ENCODE measurements at regions not wholly inside any gene's neighbourhood (a gene's known extent, or its start where the extent isn't known, plus 50 kb on each side); places are given as distances from the start of the nearest gene placed in this dataset.

DNA sequence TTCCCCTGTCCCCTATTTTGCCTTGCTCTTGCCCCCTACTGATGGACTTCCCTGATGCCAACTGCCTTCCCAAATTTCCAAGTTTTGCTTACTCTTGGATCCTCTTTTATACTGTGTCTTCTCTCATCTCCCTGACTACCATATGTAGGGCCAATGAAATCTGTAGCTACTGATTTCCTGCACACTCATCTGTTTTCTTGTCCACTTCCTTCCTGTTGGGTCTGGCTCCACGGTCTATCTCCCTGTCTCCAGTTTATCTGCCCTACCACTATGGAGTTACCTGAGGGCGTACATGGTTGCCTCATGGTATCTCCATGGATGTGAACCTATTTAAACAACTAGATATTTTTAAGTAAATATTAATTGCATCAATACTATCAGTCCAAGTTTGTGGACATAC lies 140.3 kb upstream of the MCHR2 start:
- no peak for FAIRE-seq

GRCh38 chr6:100132005-100132404 lies 138.0 kb upstream of the MCHR2 start:
- FAIRE-seq = no peak

- no peak for FAIRE-seq
Observed at GRCh38 chr6:100130630-100131029, 136.6 kb upstream of the MCHR2 start.

DNA sequence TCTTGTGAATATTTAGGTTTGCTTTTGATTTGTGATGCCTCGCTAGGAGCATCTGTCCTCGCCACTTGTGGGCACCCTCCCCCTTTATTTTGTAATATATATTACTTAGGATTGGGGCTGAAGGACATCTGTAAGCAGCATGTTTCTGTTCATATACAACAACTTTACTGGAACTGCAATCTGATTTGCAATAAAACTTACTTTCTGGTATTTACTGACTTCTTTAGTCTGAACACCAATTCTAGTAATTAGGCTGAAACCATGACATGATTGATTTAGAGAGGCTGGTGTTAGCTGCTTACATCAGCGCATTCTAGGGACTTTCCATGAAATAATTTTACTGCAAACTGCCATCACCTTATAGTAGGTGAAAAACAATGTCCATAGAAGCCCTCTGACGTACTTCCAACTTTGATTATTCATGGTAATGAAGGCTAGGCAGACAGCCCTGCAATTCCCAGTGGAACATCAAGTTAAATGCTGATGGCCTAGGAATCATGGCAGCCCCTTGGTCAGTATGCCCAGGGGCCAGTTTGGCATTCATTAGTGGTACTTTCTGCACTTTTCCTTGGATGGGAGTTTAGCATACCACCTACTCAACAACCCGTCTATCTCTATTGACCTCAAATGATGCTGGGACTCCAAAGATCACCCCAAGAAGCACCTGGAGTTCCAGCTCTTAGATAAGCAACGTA lies 132.9 kb upstream of the MCHR2 start:
- FAIRE-seq = no peak

DNA sequence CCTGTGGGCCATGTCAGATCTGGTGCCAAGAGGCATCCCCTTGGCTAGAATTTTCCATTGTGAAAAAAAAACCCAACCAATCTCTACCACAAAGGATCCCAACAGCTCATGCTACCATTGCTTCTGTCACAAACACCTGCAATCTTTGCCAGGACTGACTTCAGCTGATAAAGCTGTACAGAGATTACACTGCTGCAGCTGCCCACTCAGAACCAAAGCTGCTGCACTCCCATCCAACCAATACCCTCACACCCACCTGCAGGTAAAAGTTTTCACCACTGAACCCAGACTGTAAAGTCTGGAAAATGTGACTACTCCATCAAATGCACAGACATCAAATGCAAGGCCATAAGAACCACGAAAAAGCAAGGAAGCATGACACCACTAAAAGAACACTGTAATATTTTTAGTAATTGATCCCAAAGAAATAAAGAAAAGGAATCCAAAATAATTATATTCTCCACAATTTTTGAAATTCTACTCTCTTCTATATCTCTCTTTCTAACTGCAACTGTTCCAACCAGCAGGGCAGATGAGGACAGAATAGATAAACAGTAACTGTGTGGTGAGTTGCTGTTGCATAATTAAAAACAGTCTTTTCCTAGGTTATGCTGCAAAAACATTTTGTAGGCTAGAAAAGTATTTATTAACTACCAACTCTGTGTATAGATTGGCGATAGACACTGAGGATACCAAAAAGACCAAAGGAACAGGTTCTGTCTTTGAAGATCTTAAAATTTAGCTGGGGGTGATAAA lies 128.0 kb upstream of the MCHR2 start:
- no peak for FAIRE-seq

DNA sequence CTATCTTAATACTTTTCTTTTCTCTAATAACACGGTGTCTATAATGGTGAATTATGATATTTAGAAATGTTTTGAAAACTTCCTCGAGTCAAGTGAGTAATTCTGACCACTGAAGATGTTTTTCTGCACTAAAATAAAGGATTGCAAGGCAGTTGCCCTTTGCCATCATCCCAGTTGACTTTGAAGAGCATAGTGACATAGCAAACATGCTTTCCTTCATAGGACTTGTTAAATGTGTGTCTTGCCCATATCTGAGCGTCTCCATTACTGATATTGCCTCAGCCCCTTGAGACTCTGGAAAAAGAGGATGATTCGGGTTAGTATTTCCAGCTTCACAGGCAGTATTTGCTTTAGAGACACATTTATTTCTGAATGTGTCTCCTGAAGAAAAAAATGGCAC lies 125.2 kb upstream of the MCHR2 start:
- no peak for FAIRE-seq

- FAIRE-seq = no peak
Observed at GRCh38 chr6:100118301-100118700, 124.3 kb upstream of the MCHR2 start.

DNA sequence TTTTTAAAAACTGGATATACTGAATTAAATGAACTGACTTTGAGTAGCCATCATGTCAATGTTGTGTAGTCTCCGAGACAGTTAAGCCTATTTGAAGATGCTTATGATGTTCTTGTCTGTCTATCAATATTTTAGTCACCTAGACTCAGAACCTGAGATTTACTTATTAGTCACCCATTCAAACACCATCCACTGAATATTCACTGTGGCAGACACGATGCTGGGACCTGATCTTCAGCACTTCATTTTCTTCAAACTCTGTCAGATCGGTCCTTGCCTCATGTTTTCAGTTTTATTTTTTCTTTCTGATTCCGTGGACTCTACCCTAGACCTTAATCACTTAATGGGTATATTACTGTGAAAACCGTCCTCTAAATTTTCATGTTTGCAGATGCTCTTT lies 123.7 kb upstream of the MCHR2 start:
- no peak for FAIRE-seq

GRCh38 chr6:100116411-100117194 lies 122.6 kb upstream of the MCHR2 start:
- no peak for FAIRE-seq

DNA sequence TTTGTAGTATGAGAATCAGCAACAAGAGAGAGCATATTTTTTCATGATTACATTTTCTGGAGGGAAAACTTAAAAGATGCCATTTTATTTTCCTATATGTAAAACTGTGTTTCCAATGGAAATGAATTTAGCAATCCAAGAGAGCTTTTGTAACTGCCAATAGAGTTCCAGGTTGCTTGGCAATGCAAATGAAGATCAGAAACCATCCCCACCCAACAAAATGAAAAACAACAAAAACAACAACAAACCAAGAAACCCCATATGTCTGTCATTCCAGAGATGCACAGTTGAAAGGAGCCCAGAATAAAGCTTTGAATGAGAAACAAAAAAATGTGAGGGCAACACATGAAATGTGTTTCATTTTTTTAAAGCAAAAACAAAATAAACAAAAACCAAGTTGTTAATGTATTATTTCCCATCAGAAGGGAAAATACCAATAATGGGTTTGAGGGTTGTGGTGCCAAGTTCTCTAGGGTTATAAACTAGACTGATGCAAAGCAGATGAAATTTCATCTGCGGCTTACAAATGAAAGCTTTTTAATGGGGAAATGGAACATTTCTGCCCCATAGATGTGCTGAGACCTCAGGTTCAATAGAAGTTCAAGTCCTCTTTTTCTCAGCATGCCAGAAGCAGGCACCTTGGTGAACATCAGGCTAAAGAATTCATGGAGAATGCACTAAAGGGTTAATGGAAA lies 121.5 kb upstream of the MCHR2 start:
- FAIRE-seq = no peak

GRCh38 chr6:100112855-100113508 lies 119.0 kb upstream of the MCHR2 start:
- FAIRE-seq = no peak

DNA sequence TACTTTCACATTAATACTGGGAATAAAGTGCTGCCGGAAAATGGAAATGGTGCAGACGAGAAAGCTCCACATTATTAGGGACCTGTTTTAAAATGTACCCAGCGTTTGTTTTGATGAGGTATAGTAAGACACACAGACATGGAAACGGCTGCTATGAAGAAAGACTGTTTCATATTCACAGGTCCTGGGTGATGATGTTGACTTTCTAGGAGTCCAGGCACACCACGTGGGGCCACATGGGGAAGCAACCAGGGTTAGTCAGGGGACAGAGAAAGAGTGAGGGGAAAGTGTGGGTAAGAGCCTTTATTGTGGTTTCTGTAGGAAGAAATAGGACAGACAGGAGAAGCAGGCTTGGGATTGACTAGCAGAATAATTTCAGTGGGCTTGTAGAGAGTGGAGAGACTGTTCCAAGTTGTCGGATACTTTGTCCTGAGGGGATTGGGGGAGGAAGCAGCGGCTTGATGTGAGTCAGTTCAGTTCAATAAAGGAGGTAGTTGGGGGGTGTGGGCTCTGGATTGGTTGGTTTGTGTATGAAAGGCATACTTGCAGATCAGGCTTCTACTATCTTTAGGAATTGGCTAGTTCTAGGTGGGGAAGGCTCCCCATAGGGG lies 112.0 kb upstream of the MCHR2 start:
- FAIRE-seq = no peak

DNA sequence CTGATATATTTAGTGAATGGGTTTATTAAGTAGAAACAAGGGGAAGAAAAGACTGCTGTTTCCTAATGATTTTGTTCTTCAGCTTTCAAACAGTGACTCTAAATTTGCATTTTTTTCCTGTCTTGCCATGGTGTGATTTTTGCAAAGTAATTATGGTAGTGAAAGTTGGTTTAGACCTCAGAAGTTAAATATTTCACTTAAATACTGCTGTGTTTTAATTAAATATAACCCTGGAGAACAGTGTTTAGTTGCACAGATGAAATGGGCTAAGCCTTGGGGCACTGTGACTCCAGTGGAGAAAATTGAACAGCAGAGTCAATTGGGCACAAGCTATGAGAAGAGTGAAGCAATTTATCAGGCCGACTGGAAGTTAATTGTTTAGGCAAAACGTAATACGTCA lies 111.1 kb upstream of the MCHR2 start:
- no peak for FAIRE-seq

DNA sequence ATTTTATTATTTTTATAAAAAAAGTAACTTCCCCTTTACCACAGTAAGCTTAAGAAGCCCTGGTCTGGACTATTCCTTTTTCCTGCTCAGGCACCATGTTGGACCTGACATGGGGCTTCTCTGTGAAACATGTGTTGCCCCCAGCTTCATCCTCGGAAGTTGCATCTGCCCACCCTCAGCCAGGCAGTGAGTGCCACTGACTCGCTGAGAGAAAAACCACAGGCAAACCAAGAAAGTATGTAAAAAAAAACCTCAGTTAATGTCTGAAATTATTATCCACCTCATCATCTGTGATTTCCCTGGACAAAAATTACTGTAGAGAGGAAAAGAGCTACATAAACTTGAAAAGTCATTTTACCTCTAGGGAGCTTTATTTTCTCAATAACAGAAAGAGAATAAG lies 109.9 kb upstream of the MCHR2 start:
- no peak for FAIRE-seq

- FAIRE-seq = no peak
Observed at GRCh38 chr6:100103194-100103593, 109.2 kb upstream of the MCHR2 start.

GRCh38 chr6:100101644-100102043 lies 107.6 kb upstream of the MCHR2 start:
- FAIRE-seq = no peak

GRCh38 chr6:100100776-100101175 lies 106.8 kb upstream of the MCHR2 start:
- no peak for FAIRE-seq

DNA sequence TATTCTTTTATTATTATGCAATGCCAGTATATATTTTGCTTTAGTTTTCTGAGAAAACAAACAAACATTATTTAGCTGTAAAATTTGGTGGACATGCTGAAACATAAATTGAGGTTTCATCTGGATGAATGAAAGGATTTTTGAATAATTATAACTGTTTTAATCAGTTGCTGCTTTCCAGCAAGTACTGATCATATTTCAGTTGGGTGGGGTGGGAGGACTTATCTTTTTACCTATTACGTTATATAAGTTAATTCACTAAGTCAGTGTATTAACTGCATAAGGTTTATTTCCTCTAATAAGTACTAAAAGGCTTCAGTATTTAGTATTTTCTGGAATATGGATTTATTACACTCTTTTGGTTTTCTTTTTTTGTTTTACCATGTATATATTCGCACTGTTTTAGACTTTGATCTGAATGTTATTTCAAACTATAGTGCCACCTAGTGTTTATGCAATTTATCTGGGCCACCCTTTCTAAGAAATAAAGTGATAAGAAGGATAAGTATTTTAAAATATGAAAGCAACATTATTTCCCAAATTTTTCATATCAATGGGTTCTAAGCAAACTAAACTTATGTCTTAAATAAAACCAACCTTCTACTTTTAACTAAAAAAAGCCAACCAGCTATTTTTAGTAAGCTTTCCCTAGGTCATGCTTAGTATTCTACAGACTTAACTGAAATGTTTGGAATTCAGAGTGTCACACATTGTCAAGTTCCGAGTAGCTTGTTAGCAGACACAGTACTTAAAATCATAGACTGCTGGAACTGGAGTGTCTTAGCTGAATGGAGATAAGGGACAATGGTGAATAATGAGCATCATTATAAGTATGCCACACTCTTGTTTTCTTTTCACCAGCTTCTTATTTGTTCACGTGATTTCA lies 105.4 kb upstream of the MCHR2 start:
- FAIRE-seq = no peak

- FAIRE-seq = no peak
Observed at GRCh38 chr6:100096936-100097335, 102.9 kb upstream of the MCHR2 start.

- no peak for FAIRE-seq
Observed at GRCh38 chr6:100096341-100096740, 102.3 kb upstream of the MCHR2 start.

- FAIRE-seq = no peak
Observed at GRCh38 chr6:100093405-100093804, 99.4 kb upstream of the MCHR2 start.

Measured in colon (tissue), 2 donors.